HCT116 (cell line): ENCODE measurements at regions not wholly inside any gene's neighbourhood (a gene's known extent, or its start where the extent isn't known, plus 50 kb on each side); places are given as distances from the start of the nearest gene placed in this dataset.

Experiments used
- ATAC-seq: fragments of 200-7000 bp; cut with Tn5 transposase; 2 replicates; pipeline ENCODE4 v1.9.1; 2020; ENCODE audit warnings: mild to moderate bottlenecking, moderate library complexity
- BruUV-seq: library from RNA; stranded (reverse); fragments of 400-500 nt; replicated peaks from 2 replicates; lab custom pipeline; 2021; lab: Mats Ljungman, UMichigan
- CTCF ChIA-PET: fragments of 300-600 bp; sonication (Branson Sonifier 250); formaldehyde crosslinking; loops from one replicate; lab custom pipeline; 2021; ENCODE audit warnings: antibody characterized with exemption; lab: Charles Lee
- POLR2A ChIA-PET: fragments of 300-600, 350-600 bp; sonication (Branson Sonifier 250); formaldehyde crosslinking; loops from one replicate; lab custom pipeline; 2021; ENCODE audit warnings: antibody characterized with exemption; lab: Charles Lee
- RAD21 ChIA-PET, 2 experiments: fragments of 300-600 bp; sonication (Branson Sonifier 250); formaldehyde crosslinking; loops; one replicate each; lab custom pipeline; 2023; ENCODE audit warnings: low total read pairs in 2 of 2; ENCODE audit not compliant: uncharacterized antibody in 2 of 2, unreplicated experiment in 2 of 2, low non-redundant PET in 1 of 2; lab: Charles Lee
- DNase-seq: peaks from one replicate; pipeline ENCODE4 v3.0.0-alpha.2; 2010; ENCODE audit warnings: low read depth, low spot score
- H2AFZ ChIP-seq: fragments of 200-600 bp; shearing (Covaris generic), sonication (generic); 2 replicates; pipeline ENCODE4 v1.6.1; 2017; ENCODE audit warnings: low read depth, mixed run types, mixed read lengths, antibody characterized with exemption, low read length; ENCODE audit not compliant: poor library complexity, severe bottlenecking
- H3K27ac ChIP-seq: 2 replicates; pipeline ENCODE4 v1.5.1; 2012; ENCODE audit warnings: low read depth, low read length
- H3K27me3 ChIP-seq: fragments of 200-600 bp; sonication (generic); 2 replicates; pipeline ENCODE4 v1.6.1; 2016; ENCODE audit warnings: mixed run types, low read length, mixed read lengths; ENCODE audit not compliant: insufficient read depth
- H3K36me3 ChIP-seq, 2 experiments: fragments of 200-500 bp in 1 of 2; fragments of 200-600 bp in 1 of 2; sonication (Bioruptor generic) in 1 of 2; sonication (generic) in 1 of 2; 2 replicates each; pipeline versions ENCODE4 v1.5.1 to v1.6.1; 2014 to 2016; ENCODE audit warnings: low read length in 2 of 2, inconsistent platforms in 1 of 2, mixed read lengths in 1 of 2, mixed run types in 1 of 2; ENCODE audit not compliant: insufficient read depth in 2 of 2, control insufficient read depth in 1 of 2
- H3K4me1 ChIP-seq, 2 experiments: fragments of 200-600 bp in 1 of 2; sonication (generic) in 1 of 2; 2 replicates each; pipeline versions ENCODE4 v1.5.1 to v1.6.1; 2012 to 2017; ENCODE audit warnings: low read length in 2 of 2, inconsistent platforms in 1 of 2, mild to moderate bottlenecking in 1 of 2, mixed read lengths in 1 of 2, mixed run types in 1 of 2, moderate library complexity in 1 of 2; ENCODE audit not compliant: insufficient read depth in 2 of 2, control insufficient read depth in 1 of 2
- H3K4me2 ChIP-seq: fragments of 200-600 bp; sonication (generic); 2 replicates; pipeline ENCODE4 v1.6.1; 2017; ENCODE audit warnings: mixed run types, low read length, mixed read lengths
- H3K4me3 ChIP-seq, 2 experiments: fragments of 200-600 bp in 1 of 2; sonication (generic) in 1 of 2; replicated peaks in 1 of 2; 2 replicates each; pipeline ENCODE4 v1.5.1; 2011 to 2016; ENCODE audit warnings: low read length in 2 of 2, control low read depth in 1 of 2, low read depth in 1 of 2, mild to moderate bottlenecking in 1 of 2, mixed read lengths in 1 of 2, mixed run types in 1 of 2
- H3K79me2 ChIP-seq: fragments of 200-600 bp; sonication (generic); 2 replicates; pipeline ENCODE4 v1.6.1; 2017; ENCODE audit warnings: mild to moderate bottlenecking, mixed run types, low read length, moderate library complexity, mixed read lengths; ENCODE audit not compliant: insufficient read depth
- H3K9ac ChIP-seq: fragments of 200-600 bp; sonication (generic); 2 replicates; pipeline ENCODE4 v1.6.1; 2016; ENCODE audit warnings: low read length, mixed read lengths
- H3K9me2 ChIP-seq: fragments of 200-600 bp; sonication (generic), shearing (Covaris generic); 2 replicates; pipeline ENCODE4 v1.6.1; 2017; ENCODE audit warnings: mixed run types, mild to moderate bottlenecking, moderate library complexity; ENCODE audit not compliant: insufficient read depth
- H3K9me3 ChIP-seq, 2 experiments: fragments of 200-500 bp in 1 of 2; fragments of 200-600 bp in 1 of 2; sonication (Bioruptor generic) in 1 of 2; sonication (generic) in 1 of 2; 2 replicates each; pipeline ENCODE4 v1.6.1; 2014 to 2017; ENCODE audit warnings: low read length in 2 of 2, mixed read lengths in 2 of 2, inconsistent platforms in 1 of 2, low read depth in 1 of 2, mild to moderate bottlenecking in 1 of 2, mixed run types in 1 of 2, moderate library complexity in 1 of 2; ENCODE audit not compliant: control insufficient read depth in 1 of 2, insufficient read depth in 1 of 2
- H4K20me1 ChIP-seq: fragments of 200-600 bp; sonication (generic), shearing (Covaris generic); 2 replicates; pipeline ENCODE4 v1.6.1; 2017; ENCODE audit warnings: mixed run types, mild to moderate bottlenecking, moderate library complexity; ENCODE audit not compliant: insufficient read depth
- CBX3 ChIP-seq: IDR thresholded peaks from 2 replicates; pipeline ENCODE4 v1.6.1; 2012; ENCODE audit warnings: low read depth
- EGR1 ChIP-seq: IDR thresholded peaks from 2 replicates; pipeline ENCODE4 v1.6.1; 2012; ENCODE audit warnings: low read depth
- ELF1 ChIP-seq: IDR thresholded peaks from 2 replicates; pipeline ENCODE4 v1.6.1; 2012; ENCODE audit warnings: low read depth, borderline replicate concordance
- EZH2 ChIP-seq: fragments of 200-600 bp; sonication (generic); IDR thresholded peaks from 2 replicates; pipeline ENCODE4 v1.6.1; 2017; ENCODE audit warnings: antibody characterized with exemption, mixed run types
- EZH2phosphoT487 ChIP-seq: fragments of 200-600 bp; IDR thresholded peaks from 2 replicates; pipeline ENCODE4 v1.6.1; 2018; ENCODE audit warnings: antibody characterized with exemption, borderline replicate concordance
- FOSL1 ChIP-seq: IDR thresholded peaks from 2 replicates; pipeline ENCODE4 v1.6.1; 2012; ENCODE audit warnings: low read depth
- POLR2A ChIP-seq: IDR thresholded peaks from 2 replicates; pipeline ENCODE4 v1.7.0; 2011; ENCODE audit warnings: borderline replicate concordance; ENCODE audit not compliant: insufficient read depth, insufficient read length; ENCODE audit errors: extremely low read depth
- RAD21 ChIP-seq: IDR thresholded peaks from 2 replicates; pipeline ENCODE4 v1.6.1; 2012; ENCODE audit warnings: low read depth, mild to moderate bottlenecking
- SIN3A ChIP-seq: IDR thresholded peaks from 2 replicates; pipeline ENCODE4 v1.6.1; 2012; ENCODE audit warnings: low read depth
- TCF7L2 ChIP-seq: IDR thresholded peaks from 2 replicates; pipeline ENCODE4 v1.7.0; 2011; ENCODE audit warnings: borderline replicate concordance, inconsistent platforms; ENCODE audit not compliant: insufficient read depth, insufficient read length; ENCODE audit errors: extremely low read depth
- YY1 ChIP-seq: IDR thresholded peaks from 2 replicates; pipeline ENCODE4 v1.6.1; 2011; ENCODE audit warnings: low read length, low read depth, moderate library complexity, mild to moderate bottlenecking; ENCODE audit not compliant: insufficient replicate concordance; ENCODE audit errors: extremely low read depth
- ZFX ChIP-seq: fragments of 450-650 bp; IDR thresholded peaks from 2 replicates; pipeline ENCODE4 v1.6.1; 2017
- intact Hi-C: fragments of 100-400 bp; cut with micrococcal nuclease; formaldehyde crosslinking; loops from 2 replicates; pipeline ENCODE4 v1.10.0; 2022
- TF ChIP-seq, protein P1 (sequence below): IDR thresholded peaks from 2 replicates; pipeline ENCODE4 v1.6.1; 2012
- TF ChIP-seq, protein P2 (sequence below): IDR thresholded peaks from 2 replicates; pipeline ENCODE4 v1.6.1; 2012
- TF ChIP-seq, protein P3 (sequence below): IDR thresholded peaks from 2 replicates; pipeline ENCODE4 v1.6.1; 2012; ENCODE audit warnings: low read depth
- TF ChIP-seq, protein P4 (sequence below): IDR thresholded peaks from 2 replicates; pipeline ENCODE4 v1.6.1; 2011; ENCODE audit warnings: mild to moderate bottlenecking, low read length, moderate library complexity; ENCODE audit not compliant: insufficient replicate concordance; ENCODE audit errors: extremely low read depth

DNA sequence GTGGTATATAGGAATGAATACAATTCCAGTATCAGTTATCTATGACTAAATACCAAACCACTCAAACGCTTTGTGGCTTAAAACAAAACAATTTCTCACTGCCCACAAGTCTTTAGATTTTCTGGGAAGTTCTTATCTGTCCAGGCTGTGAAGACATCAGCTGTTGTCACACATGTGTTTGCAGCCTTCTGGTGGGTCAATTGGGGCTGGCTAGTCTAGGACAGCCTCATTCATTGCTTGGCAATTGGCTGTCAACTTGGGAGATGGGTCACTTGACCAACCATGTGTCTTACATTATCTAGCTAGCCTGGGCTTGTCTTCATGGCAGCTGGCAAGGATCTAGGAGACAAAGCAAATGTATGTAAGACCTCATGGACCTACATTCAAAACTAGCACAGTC is 53.8 kb upstream of the PAPPA start:
- ChIA-PET CTCF (no interaction called here), POLR2A (no interaction called here), RAD21 (no interaction called here)
- Histone ChIP-seq H2AFZ (no peak overlapping the region), H3K27me3 (peaks cover 27% of the 10 kb centered on the region; the same call in 1 of the 2 replicates), H3K4me3 (no peak overlapping the region), H3K36me3 (no peaks in the 10 kb centered on the region), H3K9me3 (no peaks in the 10 kb centered on the region), H3K79me2 (no peaks in the 10 kb centered on the region), H3K4me1 (no peaks in the 10 kb centered on the region), H3K27ac (no peak overlapping the region), H4K20me1 (no peaks in the 10 kb centered on the region), H3K4me2 (no peak overlapping the region), H3K9me2 (no peaks in the 10 kb centered on the region), H3K9ac (no peak overlapping the region)
- DNase-seq (no peak), ATAC-seq (no peak)
- BruUV-seq = no TSS peak
- TF ChIP-seq EZH2 = no peak
- intact Hi-C loops = no loop called here

DNA sequence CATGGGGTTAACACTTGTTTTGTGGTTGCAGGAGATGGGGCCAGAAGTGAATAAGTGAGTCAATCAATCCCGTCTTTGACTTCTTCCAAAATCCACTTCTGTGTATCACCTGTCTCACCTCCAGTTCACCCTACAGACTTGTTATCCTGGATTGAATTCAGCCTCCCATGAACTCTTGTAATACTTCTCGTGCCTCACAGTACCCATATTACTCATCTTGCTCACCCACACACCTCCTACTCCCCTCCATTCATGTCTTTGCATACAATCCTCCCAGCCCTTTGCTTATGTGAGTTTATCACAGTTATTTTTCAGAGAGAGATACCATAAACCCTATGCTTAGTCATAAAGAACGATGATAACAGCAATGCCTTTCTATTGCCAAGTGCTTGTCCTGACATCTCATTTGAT is 52.9 kb upstream of the PAPPA start:
- ATAC-seq (no peak), DNase-seq (no peak)
- no peaks in the 10 kb centered on the region for H3K4me1 ChIP-seq
- H3K4me2 ChIP-seq = no peak overlapping the region
- H3K27ac ChIP-seq = no peak overlapping the region
- ChIA-PET CTCF (no interaction called here), POLR2A (no interaction called here), RAD21 (no interaction called here)
- no peak overlapping the region for H3K4me3 ChIP-seq
- no peaks in the 10 kb centered on the region for H3K9me3 ChIP-seq
- H3K36me3 ChIP-seq = no peaks in the 10 kb centered on the region
- intact Hi-C loops = no loop called here
- BruUV-seq = no TSS peak
- peaks cover 28% of the 10 kb centered on the region; the same call in 1 of the 2 replicates for H3K27me3 ChIP-seq
- no peak overlapping the region for H3K9ac ChIP-seq
- no peaks in the 10 kb centered on the region for H3K79me2 ChIP-seq
- H4K20me1 ChIP-seq = no peaks in the 10 kb centered on the region
- H3K9me2 ChIP-seq = no peaks in the 10 kb centered on the region
- H2AFZ ChIP-seq = no peak overlapping the region
- TF ChIP-seq ELF1 = no peak
- TF ChIP-seq, protein P1, sequence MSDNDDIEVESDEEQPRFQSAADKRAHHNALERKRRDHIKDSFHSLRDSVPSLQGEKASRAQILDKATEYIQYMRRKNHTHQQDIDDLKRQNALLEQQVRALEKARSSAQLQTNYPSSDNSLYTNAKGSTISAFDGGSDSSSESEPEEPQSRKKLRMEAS = no peak
- TF ChIP-seq RAD21 = no peak
- no peak for TF ChIP-seq YY1
- no peak for TF ChIP-seq EZH2
- TF ChIP-seq, protein P2, sequence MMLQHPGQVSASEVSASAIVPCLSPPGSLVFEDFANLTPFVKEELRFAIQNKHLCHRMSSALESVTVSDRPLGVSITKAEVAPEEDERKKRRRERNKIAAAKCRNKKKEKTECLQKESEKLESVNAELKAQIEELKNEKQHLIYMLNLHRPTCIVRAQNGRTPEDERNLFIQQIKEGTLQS = no peak
- no peak for TF ChIP-seq EGR1
- TF ChIP-seq EZH2phosphoT487 = no peak
- TF ChIP-seq CBX3 = no peak
- TF ChIP-seq SIN3A = no peak
- TF ChIP-seq, protein P3, sequence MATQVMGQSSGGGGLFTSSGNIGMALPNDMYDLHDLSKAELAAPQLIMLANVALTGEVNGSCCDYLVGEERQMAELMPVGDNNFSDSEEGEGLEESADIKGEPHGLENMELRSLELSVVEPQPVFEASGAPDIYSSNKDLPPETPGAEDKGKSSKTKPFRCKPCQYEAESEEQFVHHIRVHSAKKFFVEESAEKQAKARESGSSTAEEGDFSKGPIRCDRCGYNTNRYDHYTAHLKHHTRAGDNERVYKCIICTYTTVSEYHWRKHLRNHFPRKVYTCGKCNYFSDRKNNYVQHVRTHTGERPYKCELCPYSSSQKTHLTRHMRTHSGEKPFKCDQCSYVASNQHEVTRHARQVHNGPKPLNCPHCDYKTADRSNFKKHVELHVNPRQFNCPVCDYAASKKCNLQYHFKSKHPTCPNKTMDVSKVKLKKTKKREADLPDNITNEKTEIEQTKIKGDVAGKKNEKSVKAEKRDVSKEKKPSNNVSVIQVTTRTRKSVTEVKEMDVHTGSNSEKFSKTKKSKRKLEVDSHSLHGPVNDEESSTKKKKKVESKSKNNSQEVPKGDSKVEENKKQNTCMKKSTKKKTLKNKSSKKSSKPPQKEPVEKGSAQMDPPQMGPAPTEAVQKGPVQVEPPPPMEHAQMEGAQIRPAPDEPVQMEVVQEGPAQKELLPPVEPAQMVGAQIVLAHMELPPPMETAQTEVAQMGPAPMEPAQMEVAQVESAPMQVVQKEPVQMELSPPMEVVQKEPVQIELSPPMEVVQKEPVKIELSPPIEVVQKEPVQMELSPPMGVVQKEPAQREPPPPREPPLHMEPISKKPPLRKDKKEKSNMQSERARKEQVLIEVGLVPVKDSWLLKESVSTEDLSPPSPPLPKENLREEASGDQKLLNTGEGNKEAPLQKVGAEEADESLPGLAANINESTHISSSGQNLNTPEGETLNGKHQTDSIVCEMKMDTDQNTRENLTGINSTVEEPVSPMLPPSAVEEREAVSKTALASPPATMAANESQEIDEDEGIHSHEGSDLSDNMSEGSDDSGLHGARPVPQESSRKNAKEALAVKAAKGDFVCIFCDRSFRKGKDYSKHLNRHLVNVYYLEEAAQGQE = no peak
- no peak for TF ChIP-seq ZFX
- no peak for TF ChIP-seq POLR2A
- TF ChIP-seq TCF7L2 = no peak
- TF ChIP-seq, protein P4, sequence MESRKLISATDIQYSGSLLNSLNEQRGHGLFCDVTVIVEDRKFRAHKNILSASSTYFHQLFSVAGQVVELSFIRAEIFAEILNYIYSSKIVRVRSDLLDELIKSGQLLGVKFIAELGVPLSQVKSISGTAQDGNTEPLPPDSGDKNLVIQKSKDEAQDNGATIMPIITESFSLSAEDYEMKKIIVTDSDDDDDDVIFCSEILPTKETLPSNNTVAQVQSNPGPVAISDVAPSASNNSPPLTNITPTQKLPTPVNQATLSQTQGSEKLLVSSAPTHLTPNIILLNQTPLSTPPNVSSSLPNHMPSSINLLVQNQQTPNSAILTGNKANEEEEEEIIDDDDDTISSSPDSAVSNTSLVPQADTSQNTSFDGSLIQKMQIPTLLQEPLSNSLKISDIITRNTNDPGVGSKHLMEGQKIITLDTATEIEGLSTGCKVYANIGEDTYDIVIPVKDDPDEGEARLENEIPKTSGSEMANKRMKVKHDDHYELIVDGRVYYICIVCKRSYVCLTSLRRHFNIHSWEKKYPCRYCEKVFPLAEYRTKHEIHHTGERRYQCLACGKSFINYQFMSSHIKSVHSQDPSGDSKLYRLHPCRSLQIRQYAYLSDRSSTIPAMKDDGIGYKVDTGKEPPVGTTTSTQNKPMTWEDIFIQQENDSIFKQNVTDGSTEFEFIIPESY = no peak
- no peak for TF ChIP-seq FOSL1
